PFSK-1 (cell line): ENCODE measurements at regions not wholly inside any gene's neighbourhood (a gene's known extent, or its start where the extent isn't known, plus 50 kb on each side); places are given as distances from the start of the nearest gene placed in this dataset.

Experiments used
- FOXP2 ChIP-seq: optimal IDR thresholded peaks from 2 replicates; pipeline ENCODE3; 2011; ENCODE audit warnings: borderline replicate concordance, control low read depth, inconsistent platforms; ENCODE audit not compliant: insufficient read depth; ENCODE audit errors: extremely low read length, extremely low read depth
- POLR2AphosphoS5 ChIP-seq: IDR thresholded peaks from 2 replicates; pipeline ENCODE4 v1.6.1; 2012; ENCODE audit warnings: low read depth, mild to moderate bottlenecking, control low read depth, low read length, moderate library complexity
- REST ChIP-seq, 2 experiments: IDR thresholded peaks; 2 replicates each; pipeline versions ENCODE4 v1.6.1 to v1.8.0; 2011 to 2012; ENCODE audit warnings: low read depth in 2 of 2, low read length in 2 of 2, control low read depth in 1 of 2, inconsistent platforms in 1 of 2, mild to moderate bottlenecking in 1 of 2, moderate library complexity in 1 of 2; ENCODE audit not compliant: insufficient read depth in 1 of 2
- SIN3A ChIP-seq: IDR thresholded peaks from 2 replicates; pipeline ENCODE4 v1.6.1; 2012; ENCODE audit warnings: mild to moderate bottlenecking, low read length, moderate library complexity, borderline replicate concordance; ENCODE audit not compliant: insufficient read depth
- TAF1 ChIP-seq: IDR thresholded peaks from 2 replicates; pipeline ENCODE4 v1.6.1; 2012; ENCODE audit warnings: low read length, control low read depth, borderline replicate concordance; ENCODE audit not compliant: insufficient read depth

- TF ChIP-seq TAF1 (no peak), REST (IDR thresholded peaks at IDR 0.05; ENCODE audit: insufficient read depth in 1 of 2, low read depth in 2 of 2, low read length in 2 of 2) (no peak), POLR2AphosphoS5 (no peak), FOXP2 (no peak)
Observed at GRCh38 chr3:176794406-176794805, 402.9 kb downstream of the TBL1XR1 start.

GRCh38 chr3:176789947-176790346 lies 407.3 kb downstream of the TBL1XR1 start:
- no peak for TF ChIP-seq REST (IDR thresholded peaks at IDR 0.05; ENCODE audit: insufficient read depth in 1 of 2, low read depth in 2 of 2, low read length in 2 of 2)

- TF ChIP-seq POLR2AphosphoS5: no peak
- TF ChIP-seq FOXP2: no peak
- TF ChIP-seq SIN3A: no peak
- no peak for TF ChIP-seq REST (IDR thresholded peaks at IDR 0.05; ENCODE audit: insufficient read depth in 1 of 2, low read depth in 2 of 2, low read length in 2 of 2)
- no peak for TF ChIP-seq TAF1
Observed at GRCh38 chr3:176789281-176789705, 408.0 kb downstream of the TBL1XR1 start.

- TF ChIP-seq SIN3A (no peak), REST (IDR thresholded peaks at IDR 0.05; ENCODE audit: insufficient read depth in 1 of 2, low read depth in 2 of 2, low read length in 2 of 2) (no peak), FOXP2 (no peak)
Observed at GRCh38 chr3:176787506-176787905, 409.8 kb downstream of the TBL1XR1 start.

DNA sequence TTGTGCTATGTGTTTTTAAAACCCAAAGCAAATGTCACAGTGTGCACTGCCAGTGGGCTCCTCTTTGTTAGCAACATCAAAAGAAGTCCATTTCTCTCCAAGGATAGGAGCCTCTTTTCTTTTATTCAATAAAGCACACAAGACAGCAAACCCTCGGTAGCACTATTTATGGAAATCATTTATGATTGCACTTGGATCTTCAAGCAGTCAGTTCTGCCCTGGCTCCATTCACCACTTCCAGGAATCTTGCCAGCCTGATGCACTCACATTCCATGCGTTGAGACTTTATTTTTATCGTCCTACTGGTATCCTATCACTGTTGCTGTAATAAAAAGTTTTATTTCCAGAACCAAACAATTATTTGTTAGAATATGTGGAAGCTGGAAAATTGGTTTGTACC lies 412.1 kb downstream of the TBL1XR1 start:
- TF ChIP-seq SIN3A (no peak), POLR2AphosphoS5 (no peak), REST (IDR thresholded peaks at IDR 0.05; ENCODE audit: insufficient read depth in 1 of 2, low read depth in 2 of 2, low read length in 2 of 2) (no peak), FOXP2 (no peak), TAF1 (no peak)
